CD4-positive, alpha-beta memory T cell (primary cell): ENCODE measurements at regions not wholly inside any gene's neighbourhood (a gene's known extent, or its start where the extent isn't known, plus 50 kb on each side); places are given as distances from the start of the nearest gene placed in this dataset.

Experiments
- CTCF ChIA-PET: fragments of 350-600 bp; sonication (Branson Sonifier 250); formaldehyde crosslinking; loops from one replicate; lab custom pipeline; 2021; ENCODE audit warnings: inconsistent platforms; ENCODE audit not compliant: partially characterized antibody; lab: Charles Lee
- POLR2A ChIA-PET: fragments of 350-600 bp; sonication (Branson Sonifier 250); formaldehyde crosslinking; loops from one replicate; lab custom pipeline; 2021; ENCODE audit not compliant: partially characterized antibody; lab: Charles Lee
- DNase-seq, 5 donors: peaks; one replicate each; pipeline versions ENCODE4 v3.0.0 to v3.0.0-alpha.2; 2020 to 2022; ENCODE audit warnings: mixed read lengths in 1 of 5
- H3K27ac ChIP-seq: one replicate; pipeline ENCODE4 v1.7.0; 2013; ENCODE audit warnings: low read depth, low read length
- H3K27me3 ChIP-seq: 2 replicates; pipeline ENCODE4 v1.7.0; 2013; ENCODE audit warnings: mild to moderate bottlenecking, low read length, moderate library complexity; ENCODE audit not compliant: insufficient read depth
- H3K36me3 ChIP-seq: 2 replicates; pipeline ENCODE4 v1.7.0; 2013; ENCODE audit warnings: mild to moderate bottlenecking, low read length, moderate library complexity; ENCODE audit not compliant: insufficient read depth
- H3K4me1 ChIP-seq: 2 replicates; pipeline ENCODE4 v1.7.0; 2013; ENCODE audit warnings: mild to moderate bottlenecking, low read length, moderate library complexity; ENCODE audit not compliant: insufficient read depth
- H3K4me3 ChIP-seq, 2 donors: one replicate each; pipeline ENCODE4 v1.7.0; 2013; ENCODE audit warnings: low read length in 2 of 2, mild to moderate bottlenecking in 1 of 2
- H3K9me3 ChIP-seq, 2 donors: one replicate each; pipeline ENCODE4 v1.7.0; 2013; ENCODE audit warnings: low read length in 2 of 2, control low read depth in 1 of 2; ENCODE audit not compliant: control insufficient read depth in 1 of 2
- H3K27ac Mint-ChIP-seq, 7 donors: one replicate each; pipeline ENCODE4 v1.8.0; 2020 to 2021; ENCODE audit warnings: mixed read lengths in 7 of 7, mild to moderate bottlenecking in 6 of 7, inconsistent platforms in 3 of 7, moderate library complexity in 3 of 7
- H3K27me3 Mint-ChIP-seq, 2 donors: one replicate each; pipeline ENCODE4 v1.8.0; 2020 to 2021; ENCODE audit warnings: mixed read lengths in 2 of 2
- H3K36me3 Mint-ChIP-seq, 2 donors: one replicate each; pipeline ENCODE4 v1.8.0; 2020 to 2021; ENCODE audit warnings: mixed read lengths in 2 of 2, inconsistent platforms in 1 of 2, mild to moderate bottlenecking in 1 of 2
- H3K4me1 Mint-ChIP-seq, 4 donors: one replicate each; pipeline ENCODE4 v1.8.0; 2020 to 2021; ENCODE audit warnings: mixed read lengths in 4 of 4, mild to moderate bottlenecking in 1 of 4
- H3K4me3 Mint-ChIP-seq, 8 donors: one replicate each; pipeline ENCODE4 v1.8.0; 2020 to 2021; ENCODE audit warnings: mixed read lengths in 8 of 8, mild to moderate bottlenecking in 7 of 8, moderate library complexity in 6 of 8, inconsistent platforms in 3 of 8
- H3K9me3 Mint-ChIP-seq, 8 donors: one replicate each; pipeline ENCODE4 v1.8.0; 2020 to 2021; ENCODE audit warnings: mixed read lengths in 8 of 8, mild to moderate bottlenecking in 5 of 8, inconsistent platforms in 3 of 8, moderate library complexity in 1 of 8
- intact Hi-C: fragments of 100-400 bp; cut with micrococcal nuclease; formaldehyde crosslinking; loops from one replicate; pipeline ENCODE4 v1.15.1; 2023

- intact Hi-C loops = no loop called here
Observed at GRCh38 chr4:67333664-67334063, 211.6 kb downstream of the CENPC start.

GRCh38 chr4:67332627-67333026, 212.7 kb downstream of the CENPC start:
- Histone ChIP-seq H3K27me3 (no peaks in the 10 kb centered on the region), H3K36me3 (no peaks in the 10 kb centered on the region), H3K4me1 (no peaks in the 10 kb centered on the region), H3K4me3 (no peak overlapping the region), H3K27ac (no peak overlapping the region), H3K9me3 (no peaks in the 10 kb centered on the region)
- intact Hi-C loops = no loop called here
- Mint-ChIP-seq H3K27me3 (peaks cover 9 to 13% of the 10 kb centered on the region in 2 donors), H3K36me3 (no peaks in the 10 kb centered on the region), H3K4me1 (no peaks in the 10 kb centered on the region), H3K4me3 (no peak overlapping the region), H3K9me3 (peaks cover 0 to 2% (median 0%) of the 10 kb centered on the region in 8 donors), H3K27ac (no peak overlapping the region)
- POLR2A ChIA-PET = no interaction called here
- CTCF ChIA-PET = interaction anchor here (1.3 to 1.5 kb wide), 2 partner anchors 9 to 11 kb away, joined by 3 to 5 read pairs; no protein-coding TSS in a partner anchor
- DNase-seq = no peak

More at GRCh38 chr4:67333664-67334063, 211.6 kb downstream of the CENPC start:
- ChIA-PET POLR2A (no interaction called here), CTCF (no interaction called here)
- H3K36me3 Mint-ChIP-seq = no peaks in the 10 kb centered on the region
- Histone ChIP-seq H3K27me3 (no peaks in the 10 kb centered on the region), H3K4me3 (no peak overlapping the region), H3K36me3 (no peaks in the 10 kb centered on the region), H3K27ac (no peak overlapping the region), H3K4me1 (no peaks in the 10 kb centered on the region), H3K9me3 (no peaks in the 10 kb centered on the region)
- peaks cover 9 to 12% of the 10 kb centered on the region in 2 donors for H3K27me3 Mint-ChIP-seq
- DNase-seq = no peak
- H3K27ac Mint-ChIP-seq = no peak overlapping the region
- no peak overlapping the region for H3K4me3 Mint-ChIP-seq
- peaks cover 0 to 2% (median 0%) of the 10 kb centered on the region in 8 donors for H3K9me3 Mint-ChIP-seq
- no peaks in the 10 kb centered on the region for H3K4me1 Mint-ChIP-seq

GRCh38 chr4:67328393-67328792, 216.9 kb downstream of the CENPC start:
- Histone ChIP-seq H3K27me3 (no peaks in the 10 kb centered on the region), H3K36me3 (no peaks in the 10 kb centered on the region), H3K4me1 (no peaks in the 10 kb centered on the region), H3K4me3 (no peak overlapping the region), H3K27ac (no peak overlapping the region), H3K9me3 (no peaks in the 10 kb centered on the region)
- Mint-ChIP-seq H3K27me3 (peaks cover 7 to 11% of the 10 kb centered on the region in 2 donors), H3K9me3 (peaks cover 0 to 2% (median 0%) of the 10 kb centered on the region in 8 donors), H3K4me3 (no peak overlapping the region), H3K36me3 (no peaks in the 10 kb centered on the region), H3K4me1 (peaks cover 0 to 2% (median under 1%) of the 10 kb centered on the region in 4 donors), H3K27ac (no peak overlapping the region)
- ChIA-PET CTCF (interaction anchor here (1.1 to 1.6 kb wide), 2 partner anchors 10 to 11 kb away, joined by 4 read pairs; no protein-coding TSS in a partner anchor), POLR2A (no interaction called here)
- no peak for DNase-seq
- intact Hi-C loops = no loop called here

- Mint-ChIP-seq H3K27ac (no peak overlapping the region), H3K9me3 (peaks cover 0 to 2% (median 0%) of the 10 kb centered on the region in 8 donors), H3K4me1 (peaks cover 0 to 2% (median under 1%) of the 10 kb centered on the region in 4 donors), H3K27me3 (peaks cover 7 to 11% of the 10 kb centered on the region in 2 donors), H3K4me3 (no peak overlapping the region), H3K36me3 (no peaks in the 10 kb centered on the region)
- no peaks in the 10 kb centered on the region for H3K9me3 ChIP-seq
- H3K36me3 ChIP-seq = no peaks in the 10 kb centered on the region
- no peaks in the 10 kb centered on the region for H3K4me1 ChIP-seq
- no peak overlapping the region for H3K4me3 ChIP-seq
- H3K27ac ChIP-seq = no peak overlapping the region
- DNase-seq = no peak
- intact Hi-C loops = no loop called here
- no peaks in the 10 kb centered on the region for H3K27me3 ChIP-seq
- ChIA-PET POLR2A (no interaction called here), CTCF (interaction anchor here (1.1 to 1.7 kb wide), 4 partner anchors 8 to 240 kb away, joined by 3 to 8 read pairs (median 4); no protein-coding TSS in a partner anchor)
Observed at GRCh38 chr4:67328018-67328278, 217.4 kb downstream of the CENPC start.

- intact Hi-C loops = no loop called here
- POLR2A ChIA-PET = no interaction called here
Observed at GRCh38 chr4:67327245-67328017, 217.9 kb downstream of the CENPC start.

GRCh38 chr4:67325791-67326190, 219.5 kb downstream of the CENPC start:
- POLR2A ChIA-PET = no interaction called here
- intact Hi-C loops = no loop called here

More at GRCh38 chr4:67327245-67328017, 217.9 kb downstream of the CENPC start:
- CTCF ChIA-PET = interaction anchor here (0.8 to 1.7 kb wide), 7 partner anchors 8 to 240 kb away, joined by 3 to 8 read pairs (median 4); no protein-coding TSS in a partner anchor
- Mint-ChIP-seq H3K27me3 (peaks cover 6 to 8% of the 10 kb centered on the region in 2 donors), H3K4me1 (peaks cover 0 to 2% (median under 1%) of the 10 kb centered on the region in 4 donors), H3K27ac (no peak overlapping the region), H3K36me3 (no peaks in the 10 kb centered on the region), H3K4me3 (no peak overlapping the region), H3K9me3 (peaks cover 0 to 6% (median 0%) of the 10 kb centered on the region in 8 donors)
- H3K36me3 ChIP-seq = no peaks in the 10 kb centered on the region
- no peak overlapping the region for H3K27ac ChIP-seq
- no peaks in the 10 kb centered on the region for H3K27me3 ChIP-seq
- H3K4me1 ChIP-seq = no peaks in the 10 kb centered on the region
- H3K4me3 ChIP-seq = no peak overlapping the region
- no peaks in the 10 kb centered on the region for H3K9me3 ChIP-seq
- DNase-seq = peak in 4 of 5 donors; percentile 33 to 42 (median 38)

GRCh38 chr4:67320645-67321044, 224.7 kb downstream of the CENPC start:
- Histone ChIP-seq H3K27ac (no peak overlapping the region), H3K36me3 (no peaks in the 10 kb centered on the region), H3K9me3 (no peaks in the 10 kb centered on the region), H3K27me3 (no peaks in the 10 kb centered on the region), H3K4me1 (no peaks in the 10 kb centered on the region), H3K4me3 (no peak overlapping the region)
- H3K4me1 Mint-ChIP-seq = no peaks in the 10 kb centered on the region
- H3K9me3 Mint-ChIP-seq = peaks cover 0 to 6% (median 0%) of the 10 kb centered on the region in 8 donors
- DNase-seq = no peak
- no peaks in the 10 kb centered on the region for H3K36me3 Mint-ChIP-seq
- no peak overlapping the region for H3K27ac Mint-ChIP-seq
- ChIA-PET POLR2A (no interaction called here), CTCF (no interaction called here)
- no peak overlapping the region for H3K4me3 Mint-ChIP-seq
- intact Hi-C loops = no loop called here
- peaks cover 0 to 2% of the 10 kb centered on the region in 2 donors for H3K27me3 Mint-ChIP-seq

More at GRCh38 chr4:67325791-67326190, 219.5 kb downstream of the CENPC start:
- H3K27me3 Mint-ChIP-seq = peaks cover 6 to 7% of the 10 kb centered on the region in 2 donors
- no peaks in the 10 kb centered on the region for H3K4me1 ChIP-seq
- DNase-seq = no peak
- no peak overlapping the region for H3K27ac ChIP-seq
- H3K9me3 ChIP-seq = no peaks in the 10 kb centered on the region
- CTCF ChIA-PET = interaction anchor here (0.8 kb wide), 1 partner anchor 14 kb away, joined by 3 read pairs; no protein-coding TSS in a partner anchor
- no peaks in the 10 kb centered on the region for H3K36me3 ChIP-seq
- H3K9me3 Mint-ChIP-seq = peaks cover 0 to 7% (median 0%) of the 10 kb centered on the region in 8 donors
- no peak overlapping the region for H3K27ac Mint-ChIP-seq
- H3K4me3 Mint-ChIP-seq = no peak overlapping the region
- H3K4me1 Mint-ChIP-seq = peaks cover 0 to 2% (median under 1%) of the 10 kb centered on the region in 4 donors
- no peaks in the 10 kb centered on the region for H3K27me3 ChIP-seq
- no peaks in the 10 kb centered on the region for H3K36me3 Mint-ChIP-seq
- H3K4me3 ChIP-seq = no peak overlapping the region
